Transverse colon (tissue), 4 donors: ENCODE measurements at regions not wholly inside any gene's neighbourhood (a gene's known extent, or its start where the extent isn't known, plus 50 kb on each side); places are given as distances from the start of the nearest gene placed in this dataset.
"Not testable (repeated sequence)": the region's sequence is repeated elsewhere in the genome, so short reads cannot be mapped to it uniquely, and the experiment has no call there.

Experiments
- DNase-seq: peaks from one replicate; pipeline ENCODE4 v3.0.0-alpha.2; 2019
- H3K27ac ChIP-seq, 4 donors: fragments of 200-600 bp; sonication (generic); 2 replicates each; pipeline ENCODE4 v1.5.1; 2016 to 2018; ENCODE audit warnings: inconsistent platforms in 4 of 4
- H3K27me3 ChIP-seq: fragments of 200-600 bp; sonication (generic); 2 replicates; pipeline ENCODE4 v1.5.1; 2017; ENCODE audit warnings: inconsistent platforms
- H3K36me3 ChIP-seq, 4 donors: fragments of 200-600 bp; sonication (generic); 2 replicates each; pipeline ENCODE4 v1.5.1; 2017 to 2019; ENCODE audit warnings: inconsistent platforms in 4 of 4
- H3K4me1 ChIP-seq, 4 donors: fragments of 200-600 bp; sonication (generic); 2 replicates each; pipeline ENCODE4 v1.5.1; 2017 to 2020; ENCODE audit warnings: inconsistent platforms in 4 of 4
- H3K4me3 ChIP-seq, 4 donors: fragments of 200-600 bp; sonication (generic); 1 replicate in 1 of 4; 2 replicates in 3 of 4; pipeline versions ENCODE4 v1.5.1 to v1.6.1; 2017 to 2019; ENCODE audit warnings: inconsistent platforms in 4 of 4
- H3K9me3 ChIP-seq, 2 donors: fragments of 200-600 bp; sonication (generic); 2 replicates each; pipeline ENCODE4 v1.5.1; 2017 to 2019; ENCODE audit warnings: inconsistent platforms in 2 of 2
- EP300 ChIP-seq: sonication (generic); formaldehyde crosslinking; IDR thresholded peaks from one replicate; pipeline ENCODE4 v1.6.1; 2017; ENCODE audit warnings: antibody characterized with exemption, low read depth
- POLR2A ChIP-seq: fragments of 450-650 bp; IDR thresholded peaks from one replicate; pipeline ENCODE4 v1.6.1; 2016; ENCODE audit warnings: antibody characterized with exemption, mild to moderate bottlenecking, moderate library complexity
- POLR2AphosphoS5 ChIP-seq, 3 donors: sonication (generic); formaldehyde crosslinking; IDR thresholded peaks; one replicate each; pipeline ENCODE4 v1.6.1; 2016; ENCODE audit warnings: antibody characterized with exemption in 3 of 3
- WGBS, 2 donors: methylation state at CpG; one replicate each; pipeline ENCODE4 v1.1.5; 2018; ENCODE audit warnings: low coverage in 1 of 2; 5-methylcytosine and 5-hydroxymethylcytosine counted together
- in situ Hi-C, 4 donors: fragments of 200-750 bp; cut with MboI; loops; one replicate each; pipeline versions ENCODE4 v1.15.0 to v1.15.1; 2017; ENCODE audit warnings: low sequenced_read_pairs in 3 of 4, low pct_ligation_motif_present in 1 of 4, low pct_unique_long_range_greater_than_20kb in 1 of 4
- intact Hi-C: fragments of 100-400 bp; cut with DNase I; formaldehyde crosslinking; loops from one replicate; pipeline ENCODE4 v1.15.1; 2023; ENCODE audit warnings: low total_unique reads
- TF ChIP-seq, protein P1 (sequence below), 5 experiments: fragments of 200-600 bp in 3 of 5; fragments of 450-650 bp in 2 of 5; sonication (generic) in 3 of 5; IDR thresholded peaks; 1 replicate in 2 of 5; 2 replicates in 3 of 5; pipeline ENCODE4 v1.5.1; 2016 to 2017; ENCODE audit warnings: antibody characterized with exemption in 5 of 5, inconsistent platforms in 3 of 5, mild to moderate bottlenecking in 2 of 5, moderate library complexity in 1 of 5

DNA sequence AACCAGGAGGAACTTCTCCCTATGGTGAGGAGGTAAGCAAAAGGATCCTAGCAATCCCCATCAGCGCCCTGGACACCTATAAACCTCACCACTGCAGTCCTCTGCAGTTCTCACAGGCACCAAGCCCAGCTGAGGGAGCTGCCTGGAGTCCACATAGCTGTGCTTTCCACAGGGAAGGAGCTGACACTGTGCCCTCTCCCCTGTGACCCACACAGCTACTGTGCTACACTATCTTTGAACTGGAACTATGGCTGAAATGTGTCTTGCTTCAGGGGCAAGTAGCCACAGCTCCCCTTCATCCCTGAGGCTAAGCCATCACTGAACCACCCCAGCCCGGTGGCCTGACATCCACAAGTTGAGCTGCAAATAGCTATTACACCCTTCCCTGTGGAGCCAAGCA lies 208.5 kb upstream of the RPL34 start:
- TF ChIP-seq POLR2A (no peak), POLR2AphosphoS5 (IDR thresholded peaks at IDR 0.05) (no peak), EP300 (no peak)
- TF ChIP-seq, protein P1, sequence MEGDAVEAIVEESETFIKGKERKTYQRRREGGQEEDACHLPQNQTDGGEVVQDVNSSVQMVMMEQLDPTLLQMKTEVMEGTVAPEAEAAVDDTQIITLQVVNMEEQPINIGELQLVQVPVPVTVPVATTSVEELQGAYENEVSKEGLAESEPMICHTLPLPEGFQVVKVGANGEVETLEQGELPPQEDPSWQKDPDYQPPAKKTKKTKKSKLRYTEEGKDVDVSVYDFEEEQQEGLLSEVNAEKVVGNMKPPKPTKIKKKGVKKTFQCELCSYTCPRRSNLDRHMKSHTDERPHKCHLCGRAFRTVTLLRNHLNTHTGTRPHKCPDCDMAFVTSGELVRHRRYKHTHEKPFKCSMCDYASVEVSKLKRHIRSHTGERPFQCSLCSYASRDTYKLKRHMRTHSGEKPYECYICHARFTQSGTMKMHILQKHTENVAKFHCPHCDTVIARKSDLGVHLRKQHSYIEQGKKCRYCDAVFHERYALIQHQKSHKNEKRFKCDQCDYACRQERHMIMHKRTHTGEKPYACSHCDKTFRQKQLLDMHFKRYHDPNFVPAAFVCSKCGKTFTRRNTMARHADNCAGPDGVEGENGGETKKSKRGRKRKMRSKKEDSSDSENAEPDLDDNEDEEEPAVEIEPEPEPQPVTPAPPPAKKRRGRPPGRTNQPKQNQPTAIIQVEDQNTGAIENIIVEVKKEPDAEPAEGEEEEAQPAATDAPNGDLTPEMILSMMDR (IDR thresholded peaks at IDR 0.05): no peak
- Histone ChIP-seq H3K27ac (no peak overlapping the region), H3K9me3 (no peaks in the 10 kb centered on the region), H3K27me3 (no peaks in the 10 kb centered on the region), H3K4me1 (no peaks in the 10 kb centered on the region), H3K4me3 (no peak overlapping the region), H3K36me3 (no peaks in the 10 kb centered on the region)
- intact Hi-C loops (no loop called here), in situ Hi-C loops (no loop called here)
- 60 to 81% methylated on average over 1 to 2 of the region's 2 CpGs for WGBS, 2 donors
- DNase-seq: no peak

GRCh38 chr4:108409691-108410090 lies 210.7 kb upstream of the RPL34 start:
- in situ Hi-C loops, H3K4me3 ChIP-seq, H3K4me1 ChIP-seq, H3K9me3 ChIP-seq, H3K27me3 ChIP-seq, H3K27ac ChIP-seq, intact Hi-C loops, H3K36me3 ChIP-seq, DNase-seq: not testable (repeated sequence)
- WGBS, 2 donors: no CpG with 5 or more reads among the region's 36 CpGs

DNA sequence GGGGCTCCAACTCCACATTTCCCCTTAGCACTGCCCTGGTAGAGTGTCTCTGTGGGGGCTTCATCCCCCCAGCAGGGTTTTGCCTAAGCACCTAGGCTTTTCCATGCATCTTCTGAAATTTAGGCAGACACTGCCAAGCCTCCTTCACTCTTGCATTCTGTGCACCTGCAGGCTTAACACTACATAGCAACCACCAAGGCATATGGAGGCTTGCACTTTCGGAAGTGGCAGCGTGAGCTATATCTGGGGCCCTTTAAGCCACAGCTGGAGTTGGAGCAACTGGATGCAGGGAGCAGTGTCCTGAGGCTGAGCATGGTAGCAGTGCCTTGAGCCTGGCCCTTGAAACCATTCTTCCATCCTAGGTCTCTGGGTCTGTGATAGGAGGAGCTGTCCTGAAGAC lies 214.8 kb upstream of the RPL34 start:
- 96% methylated on average over 2 of the region's 2 CpGs; no CpG with 5 or more reads in 1 of the 2 donors for WGBS, 2 donors
- Histone ChIP-seq H3K4me3 (no peak overlapping the region), H3K9me3 (no peaks in the 10 kb centered on the region), H3K27me3 (no peaks in the 10 kb centered on the region), H3K27ac (no peak overlapping the region), H3K4me1 (no peaks in the 10 kb centered on the region), H3K36me3 (no peaks in the 10 kb centered on the region)
- in situ Hi-C loops: no loop called here
- DNase-seq: no peak
- TF ChIP-seq POLR2AphosphoS5 (IDR thresholded peaks at IDR 0.05) (no peak), POLR2A (no peak), EP300 (no peak)
- TF ChIP-seq, protein P1 (IDR thresholded peaks at IDR 0.05): no peak
- intact Hi-C loops: no loop called here

DNA sequence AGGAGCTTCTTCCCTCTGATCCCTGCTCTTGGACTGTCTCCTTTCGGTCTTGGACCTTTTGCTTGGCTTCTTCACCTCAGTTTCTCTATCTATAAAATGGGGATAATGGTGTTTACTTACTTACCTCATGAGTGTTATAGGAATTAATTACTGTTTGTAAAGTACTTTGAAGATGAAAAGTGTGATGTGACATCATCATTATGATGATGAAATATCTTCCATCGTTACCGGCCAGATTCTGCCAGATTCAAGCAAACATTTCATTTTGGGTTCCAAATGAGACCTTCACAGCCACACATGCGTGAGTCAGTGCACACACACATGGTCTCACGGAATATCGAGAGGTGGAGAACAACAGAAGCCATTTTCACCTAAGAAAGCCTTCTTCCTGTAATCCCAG lies 220.1 kb upstream of the RPL34 start:
- H3K4me1 ChIP-seq: no peaks in the 10 kb centered on the region
- TF ChIP-seq POLR2A (no peak), EP300 (no peak), POLR2AphosphoS5 (IDR thresholded peaks at IDR 0.05) (no peak)
- TF ChIP-seq, protein P1 (IDR thresholded peaks at IDR 0.05): no peak
- intact Hi-C loops: no loop called here
- 93 to 100% methylated on average over 4 to 6 of the region's 6 CpGs for WGBS, 2 donors
- in situ Hi-C loops: no loop called here
- no peaks in the 10 kb centered on the region for H3K9me3 ChIP-seq
- no peak overlapping the region for H3K4me3 ChIP-seq
- no peak overlapping the region for H3K27ac ChIP-seq
- no peaks in the 10 kb centered on the region for H3K27me3 ChIP-seq
- DNase-seq: no peak
- H3K36me3 ChIP-seq: no peaks in the 10 kb centered on the region

DNA sequence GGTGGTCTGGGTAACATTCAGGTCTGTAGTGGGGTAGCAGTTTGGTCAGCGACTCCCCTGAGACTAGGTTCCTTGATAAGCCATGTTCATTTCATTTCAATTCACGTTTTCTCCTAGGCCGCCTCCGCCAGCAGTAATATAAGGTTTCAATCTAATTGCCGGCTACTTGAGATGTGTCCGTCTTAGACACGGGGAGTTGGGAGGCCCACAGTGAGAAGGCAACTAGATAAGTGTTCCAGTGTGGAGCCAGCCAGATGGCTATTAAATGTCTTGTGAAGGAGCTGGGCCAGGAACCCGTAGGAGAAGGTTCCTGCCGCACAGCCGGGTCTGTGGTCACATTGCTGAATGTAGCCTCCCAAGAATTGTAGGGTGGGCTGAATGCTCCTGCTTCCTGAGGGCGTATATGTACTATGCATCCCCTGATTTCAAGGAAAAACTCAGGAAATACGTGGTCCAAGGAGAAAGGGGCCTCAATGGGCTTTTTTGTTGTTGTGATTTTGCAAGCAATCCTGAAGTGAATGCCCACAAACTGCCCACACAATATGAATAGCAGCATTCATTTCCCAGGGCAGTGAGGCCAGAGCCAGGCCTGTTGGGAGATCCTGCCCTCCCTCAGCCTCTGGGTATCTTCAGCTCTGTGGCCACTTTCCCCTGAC lies 220.6 kb upstream of the RPL34 start:
- DNase-seq: no peak

More for the DNA sequence above, 220.6 kb upstream of the RPL34 start:
- Histone ChIP-seq H3K9me3 (no peaks in the 10 kb centered on the region), H3K27ac (no peak overlapping the region), H3K27me3 (no peaks in the 10 kb centered on the region), H3K4me3 (no peak overlapping the region), H3K36me3 (no peaks in the 10 kb centered on the region), H3K4me1 (no peaks in the 10 kb centered on the region)
- intact Hi-C loops (no loop called here), in situ Hi-C loops (no loop called here)
- TF ChIP-seq POLR2A (no peak), EP300 (no peak), POLR2AphosphoS5 (IDR thresholded peaks at IDR 0.05) (no peak)
- TF ChIP-seq, protein P1 (IDR thresholded peaks at IDR 0.05): no peak
- WGBS, 2 donors: 85% methylated on average over 12 of the region's 12 CpGs; no CpG with 5 or more reads in 1 of the 2 donors
